ENCODE measurements at regions not wholly inside any gene's neighbourhood (a gene's known extent, or its start where the extent isn't known, plus 50 kb on each side); places are given as distances from the start of the nearest gene placed in this dataset.

DNA sequence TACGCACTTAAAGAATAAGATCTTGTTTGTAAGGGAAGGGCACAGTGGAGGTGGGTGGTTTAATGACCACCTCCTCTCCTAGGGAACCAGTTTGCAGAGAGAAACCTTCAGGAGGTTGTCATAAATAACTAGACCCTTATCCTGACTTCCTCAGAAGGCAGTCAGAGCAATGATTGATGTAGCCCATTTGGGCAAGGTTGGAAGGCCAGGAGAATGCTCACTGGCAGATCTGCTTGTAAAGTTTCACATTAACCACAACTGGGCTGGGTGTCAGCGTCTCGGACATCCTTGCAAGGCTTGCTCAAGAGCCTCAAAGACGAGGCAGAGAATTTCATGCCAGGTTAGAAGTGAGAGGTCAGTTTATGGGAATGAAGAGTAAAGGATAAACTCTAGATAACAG is 87.6 kb upstream of the TRABD2B start:
- Histone ChIP-seq H2AFZ (ENCODE audit: insufficient read depth, low read depth, low read length, poor library complexity, severe bottlenecking) (no peak overlapping the region), H3K27ac (ENCODE audit: low read depth in 1 of 2, low read length in 2 of 2) (no peak overlapping the region), H3K9ac (ENCODE audit: insufficient read depth, low read length, poor library complexity, severe bottlenecking) (no peak overlapping the region), H3K4me1 (ENCODE audit: control insufficient read depth in 1 of 2, insufficient read depth in 2 of 2, low read length in 2 of 2) (no peaks in the 10 kb centered on the region), H3K27me3 (ENCODE audit: control insufficient read depth in 2 of 2, insufficient read depth in 2 of 2, low read length in 2 of 2) (peaks cover 2 to 4% of the 10 kb centered on the region in 2 donors), H4K20me1 (ENCODE audit: insufficient read depth, low read length) (no peaks in the 10 kb centered on the region), H3K4me2 (replicated peaks; ENCODE audit: extremely low read depth, low read length, poor library complexity, severe bottlenecking) (no peak overlapping the region), H3K36me3 (replicated peaks in 1 of 2; ENCODE audit: control insufficient read depth in 1 of 2, insufficient read depth in 2 of 2, low read length in 2 of 2) (no peaks in the 10 kb centered on the region), H3K79me2 (ENCODE audit: insufficient read depth, low read length) (no peaks in the 10 kb centered on the region), H3K9me3 (replicated peaks in 1 of 2; ENCODE audit: control insufficient read depth in 1 of 2, insufficient read depth in 1 of 2, low read length in 2 of 2) (no peaks in the 10 kb centered on the region), H3K4me3 (replicated peaks in 1 of 3; ENCODE audit: low read depth in 2 of 3, low read length in 3 of 3) (no peak overlapping the region)
- intact Hi-C loops (cut with micrococcal nuclease): no loop called here
- Mint-ChIP-seq H3K4me1 (no peaks in the 10 kb centered on the region), H3K9me3 (peaks cover 0 to 2% (median 0%) of the 10 kb centered on the region in 7 donors), H3K4me3 (no peak overlapping the region), H3K36me3 (no peaks in the 10 kb centered on the region), H3K27me3 (ENCODE audit: low read depth in 3 of 3) (peaks cover 2 to 19% (median 2%) of the 10 kb centered on the region in 3 donors), H3K27ac (no peak overlapping the region)
- TF ChIP-seq, protein P1, sequence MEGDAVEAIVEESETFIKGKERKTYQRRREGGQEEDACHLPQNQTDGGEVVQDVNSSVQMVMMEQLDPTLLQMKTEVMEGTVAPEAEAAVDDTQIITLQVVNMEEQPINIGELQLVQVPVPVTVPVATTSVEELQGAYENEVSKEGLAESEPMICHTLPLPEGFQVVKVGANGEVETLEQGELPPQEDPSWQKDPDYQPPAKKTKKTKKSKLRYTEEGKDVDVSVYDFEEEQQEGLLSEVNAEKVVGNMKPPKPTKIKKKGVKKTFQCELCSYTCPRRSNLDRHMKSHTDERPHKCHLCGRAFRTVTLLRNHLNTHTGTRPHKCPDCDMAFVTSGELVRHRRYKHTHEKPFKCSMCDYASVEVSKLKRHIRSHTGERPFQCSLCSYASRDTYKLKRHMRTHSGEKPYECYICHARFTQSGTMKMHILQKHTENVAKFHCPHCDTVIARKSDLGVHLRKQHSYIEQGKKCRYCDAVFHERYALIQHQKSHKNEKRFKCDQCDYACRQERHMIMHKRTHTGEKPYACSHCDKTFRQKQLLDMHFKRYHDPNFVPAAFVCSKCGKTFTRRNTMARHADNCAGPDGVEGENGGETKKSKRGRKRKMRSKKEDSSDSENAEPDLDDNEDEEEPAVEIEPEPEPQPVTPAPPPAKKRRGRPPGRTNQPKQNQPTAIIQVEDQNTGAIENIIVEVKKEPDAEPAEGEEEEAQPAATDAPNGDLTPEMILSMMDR (IDR thresholded peaks at IDR 0.05): no peak
- no CpG with 5 or more reads among the region's 4 CpGs for WGBS (ENCODE audit: insufficient coverage)
- no peak for DNase-seq

DNA sequence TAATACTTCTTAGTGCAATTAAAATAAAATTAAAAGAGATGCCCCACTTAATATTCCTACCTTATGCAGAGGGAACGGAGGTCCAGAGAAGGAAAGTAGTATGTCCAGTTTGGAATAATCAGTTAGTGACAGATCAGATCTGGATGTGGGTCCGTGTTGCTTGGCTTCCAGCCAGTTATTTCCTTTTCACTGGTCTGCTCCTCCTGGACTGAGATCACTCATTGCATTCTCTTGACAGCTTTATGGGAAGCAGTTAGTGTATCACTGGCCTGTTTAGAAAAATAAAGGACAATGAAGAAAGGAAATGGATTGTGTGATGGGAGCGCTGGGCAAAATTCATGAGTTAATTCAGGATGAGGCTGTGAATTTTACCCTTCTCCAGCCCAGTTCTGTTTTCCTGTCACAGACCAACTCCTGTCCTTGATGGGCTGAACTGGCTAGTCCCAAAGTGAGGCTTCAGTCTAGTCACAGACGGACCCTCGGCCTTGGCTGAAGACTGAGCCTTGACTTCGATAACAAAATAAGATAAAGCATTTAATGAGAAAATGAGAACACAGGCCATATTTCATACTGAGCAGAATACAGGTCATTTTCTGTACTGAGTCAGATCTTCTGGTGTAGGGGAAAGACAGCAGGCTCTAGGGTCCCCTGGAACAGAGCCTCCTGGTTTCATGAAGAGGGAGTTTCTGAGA is 85.2 kb upstream of the TRABD2B start:
- no peaks in the 10 kb centered on the region for H3K79me2 ChIP-seq (ENCODE audit: insufficient read depth, low read length)
- no peak overlapping the region for H3K4me3 ChIP-seq (replicated peaks in 1 of 3; ENCODE audit: low read depth in 2 of 3, low read length in 3 of 3)
- no peak overlapping the region for H3K9ac ChIP-seq (ENCODE audit: insufficient read depth, low read length, poor library complexity, severe bottlenecking)
- 75% methylated on average over 4 of the region's 6 CpGs for WGBS (ENCODE audit: insufficient coverage)
- no peaks in the 10 kb centered on the region for H3K4me1 ChIP-seq (ENCODE audit: control insufficient read depth in 1 of 2, insufficient read depth in 2 of 2, low read length in 2 of 2)
- H3K4me1 Mint-ChIP-seq: no peaks in the 10 kb centered on the region
- peaks cover 2 to 12% (median 4%) of the 10 kb centered on the region in 3 donors for H3K27me3 Mint-ChIP-seq (ENCODE audit: low read depth in 3 of 3)
- no peak overlapping the region for H3K27ac Mint-ChIP-seq
- TF ChIP-seq, protein P1 (IDR thresholded peaks at IDR 0.05): no peak
- no peak overlapping the region for H3K4me2 ChIP-seq (replicated peaks; ENCODE audit: extremely low read depth, low read length, poor library complexity, severe bottlenecking)
- no peak overlapping the region for H3K27ac ChIP-seq (ENCODE audit: low read depth in 1 of 2, low read length in 2 of 2)
- no peaks in the 10 kb centered on the region for H3K9me3 ChIP-seq (replicated peaks in 1 of 2; ENCODE audit: control insufficient read depth in 1 of 2, insufficient read depth in 1 of 2, low read length in 2 of 2)
- no peak overlapping the region for H3K4me3 Mint-ChIP-seq
- no peaks in the 10 kb centered on the region for H4K20me1 ChIP-seq (ENCODE audit: insufficient read depth, low read length)
- peaks cover 0 to 2% (median 0%) of the 10 kb centered on the region in 7 donors for H3K9me3 Mint-ChIP-seq
- H3K36me3 ChIP-seq (replicated peaks in 1 of 2; ENCODE audit: control insufficient read depth in 1 of 2, insufficient read depth in 2 of 2, low read length in 2 of 2): no peaks in the 10 kb centered on the region
- DNase-seq: no peak
- no peak overlapping the region for H2AFZ ChIP-seq (ENCODE audit: insufficient read depth, low read depth, low read length, poor library complexity, severe bottlenecking)
- intact Hi-C loops (cut with micrococcal nuclease): no loop called here
- H3K36me3 Mint-ChIP-seq: no peaks in the 10 kb centered on the region
- H3K27me3 ChIP-seq (ENCODE audit: control insufficient read depth in 2 of 2, insufficient read depth in 2 of 2, low read length in 2 of 2): peaks cover 0 to 4% of the 10 kb centered on the region in 2 donors

All from CD14-positive monocyte (primary cell).